ENCODE measurements at regions not wholly inside any gene's neighbourhood (a gene's known extent, or its start where the extent isn't known, plus 50 kb on each side); places are given as distances from the start of the nearest gene placed in this dataset.

DNA sequence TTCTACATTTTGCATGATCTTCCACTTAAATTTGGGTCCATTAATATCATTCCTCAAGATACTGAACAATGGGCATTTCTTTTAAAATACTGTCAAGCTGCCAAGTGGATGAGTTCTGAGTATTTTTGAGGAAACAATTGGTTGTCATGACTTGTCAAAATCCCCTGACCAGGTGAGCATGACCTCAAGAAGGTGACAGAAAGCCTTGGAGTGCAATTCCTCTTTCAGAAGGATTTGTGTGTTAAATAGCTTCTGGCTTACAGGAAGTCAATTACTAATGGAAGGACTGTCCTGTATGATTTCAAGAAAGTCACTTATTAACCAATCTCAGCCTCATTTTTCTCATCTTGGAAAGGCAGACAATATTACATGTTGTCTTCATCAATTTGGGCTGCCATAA is 460.6 kb downstream of the TSN start:
- no peak overlapping the region for H3K4me3 Mint-ChIP-seq
- no peaks in the 10 kb centered on the region for H3K27me3 Mint-ChIP-seq
- ATAC-seq: no peak
- H3K4me1 Mint-ChIP-seq: no peaks in the 10 kb centered on the region
- H3K9me3 Mint-ChIP-seq: no peaks in the 10 kb centered on the region
- H3K27ac Mint-ChIP-seq: no peak overlapping the region
- DNase-seq: no peak

DNA sequence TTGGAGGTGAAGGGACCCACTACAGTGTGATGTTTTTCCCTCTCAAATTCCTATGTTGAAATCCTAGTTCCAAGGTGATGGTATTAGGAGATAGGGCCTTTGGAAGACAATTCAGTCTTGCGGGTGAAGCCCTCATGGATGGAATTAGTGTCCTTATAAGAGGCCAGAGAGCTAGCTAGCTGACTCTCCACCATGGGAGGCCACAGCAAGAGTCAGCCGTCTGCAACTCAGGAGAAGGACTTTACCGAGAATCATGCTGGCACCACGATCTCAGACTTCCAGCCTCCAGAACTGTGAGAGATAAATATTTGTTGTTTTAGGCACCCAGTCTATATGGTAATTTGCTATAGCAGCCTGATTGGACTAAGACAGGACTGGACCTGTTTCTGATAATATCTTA is 461.4 kb downstream of the TSN start:
- H3K4me3 Mint-ChIP-seq: no peak overlapping the region
- ATAC-seq (no peak), DNase-seq (no peak)
- H3K27me3 Mint-ChIP-seq: no peaks in the 10 kb centered on the region
- no peaks in the 10 kb centered on the region for H3K9me3 Mint-ChIP-seq
- H3K4me1 Mint-ChIP-seq: no peaks in the 10 kb centered on the region
- H3K27ac Mint-ChIP-seq: no peak overlapping the region

DNA sequence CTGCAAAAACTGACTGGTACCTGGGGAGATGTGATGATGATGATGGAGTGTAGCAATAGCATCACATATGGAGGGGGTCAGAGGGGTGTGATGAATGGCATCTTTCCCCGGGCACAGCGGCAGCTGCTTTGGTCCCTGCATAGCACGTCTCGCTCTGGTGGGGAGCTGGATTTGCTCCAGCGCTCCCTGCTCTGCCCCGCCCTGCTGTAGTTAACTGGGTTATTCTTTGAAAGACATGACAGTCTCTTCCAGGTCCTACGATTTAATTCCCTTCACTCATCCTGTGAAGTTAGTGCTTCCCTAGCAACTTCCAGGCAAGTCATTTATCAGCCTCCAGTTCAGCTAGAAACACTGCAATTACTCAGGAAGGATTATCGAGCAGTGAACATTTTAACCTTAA is 463.1 kb downstream of the TSN start:
- H3K27ac Mint-ChIP-seq: no peak overlapping the region
- H3K4me3 Mint-ChIP-seq: no peak overlapping the region
- no peaks in the 10 kb centered on the region for H3K27me3 Mint-ChIP-seq
- no peaks in the 10 kb centered on the region for H3K9me3 Mint-ChIP-seq
- no peak for ATAC-seq
- no peaks in the 10 kb centered on the region for H3K4me1 Mint-ChIP-seq
- no peak for DNase-seq

DNA sequence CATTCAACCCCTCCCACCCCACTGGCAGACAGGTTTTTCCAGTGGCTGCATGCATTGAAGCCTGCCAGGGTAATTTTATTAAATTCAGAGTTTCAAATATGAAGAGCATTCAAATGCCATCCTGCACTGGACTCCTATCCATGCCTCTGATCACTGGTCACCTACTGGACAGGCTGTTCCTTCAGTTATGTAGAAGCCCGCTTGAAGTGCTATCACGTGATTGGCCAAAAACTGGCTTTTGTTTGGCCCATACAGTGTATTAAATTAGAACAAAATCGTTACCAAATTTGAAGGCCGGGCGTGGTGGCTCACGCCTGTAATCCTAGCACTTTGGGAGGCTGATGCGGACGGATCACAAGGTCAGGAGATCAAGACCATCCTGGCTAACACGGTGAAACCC is 464.1 kb downstream of the TSN start:
- H3K27me3 Mint-ChIP-seq: no peaks in the 10 kb centered on the region
- H3K4me3 Mint-ChIP-seq: no peak overlapping the region
- no peaks in the 10 kb centered on the region for H3K4me1 Mint-ChIP-seq
- H3K9me3 Mint-ChIP-seq: no peaks in the 10 kb centered on the region
- DNase-seq (no peak), ATAC-seq (no peak)
- H3K27ac Mint-ChIP-seq: no peak overlapping the region

DNA sequence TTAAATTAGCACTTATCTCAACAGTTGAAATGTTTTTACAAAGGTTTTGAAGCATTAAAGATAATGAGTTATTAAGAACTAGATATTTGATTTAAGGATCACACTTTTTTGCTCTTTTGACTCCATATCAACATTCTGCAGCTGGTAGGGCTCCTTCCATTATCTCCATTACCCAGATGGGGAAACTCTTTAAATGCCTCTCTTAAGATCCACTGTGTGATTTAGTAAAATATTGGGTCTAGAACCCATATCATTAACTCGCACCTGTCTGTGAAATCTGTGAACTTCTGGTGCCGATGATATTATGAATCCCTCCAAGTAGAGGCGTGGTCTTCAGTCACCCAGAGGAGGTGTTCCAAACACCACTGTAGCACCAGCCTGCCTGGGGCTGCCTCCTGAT is 466.2 kb downstream of the TSN start:
- DNase-seq: no peak
- Mint-ChIP-seq H3K4me1 (no peaks in the 10 kb centered on the region), H3K4me3 (no peak overlapping the region), H3K27ac (no peak overlapping the region), H3K9me3 (no peaks in the 10 kb centered on the region), H3K27me3 (no peaks in the 10 kb centered on the region)
- no peak for ATAC-seq

DNA sequence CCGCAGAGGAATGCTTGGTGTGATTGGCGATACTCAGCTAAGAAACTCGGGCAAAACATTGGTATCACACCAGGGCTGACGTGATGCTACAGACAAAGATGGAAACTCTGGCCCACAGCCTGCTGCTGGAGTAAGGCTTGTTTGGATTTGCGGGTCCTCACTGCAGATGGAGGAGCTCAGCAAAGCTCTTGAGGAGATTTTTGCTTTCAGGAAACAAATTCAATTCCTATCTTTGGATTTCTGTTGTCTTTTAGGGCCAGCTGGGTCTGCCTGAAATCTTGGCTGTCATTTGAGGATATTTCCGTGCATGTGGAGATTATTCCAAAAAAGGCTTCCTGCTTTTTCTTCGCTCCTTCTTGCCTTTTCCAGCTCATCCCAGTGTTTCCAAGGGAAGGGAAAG is 475.8 kb downstream of the TSN start:
- no peak for DNase-seq
- Mint-ChIP-seq H3K9me3 (no peaks in the 10 kb centered on the region), H3K4me1 (no peaks in the 10 kb centered on the region), H3K27ac (no peak overlapping the region), H3K4me3 (no peak overlapping the region), H3K27me3 (no peaks in the 10 kb centered on the region)
- no peak for ATAC-seq

DNA sequence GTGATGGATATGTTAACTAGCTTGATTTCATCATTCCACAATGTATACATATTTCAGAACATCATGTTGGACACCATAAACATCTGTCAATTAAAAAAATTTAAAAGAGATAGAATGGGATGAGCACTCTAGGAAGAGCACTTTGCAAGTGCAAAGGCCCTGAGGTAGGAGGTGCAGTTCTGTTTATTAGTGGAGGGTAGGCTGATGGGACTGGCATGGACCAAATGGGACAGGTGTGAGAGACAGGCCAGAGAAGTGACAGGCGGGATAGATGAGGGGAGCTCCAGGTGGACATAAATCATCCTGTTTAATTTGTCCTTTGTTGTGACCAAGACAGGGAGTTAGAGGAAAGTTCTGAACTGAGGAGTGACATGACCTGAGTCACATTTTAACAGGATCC is 477.9 kb downstream of the TSN start:
- Mint-ChIP-seq H3K9me3 (no peaks in the 10 kb centered on the region), H3K27ac (no peak overlapping the region), H3K27me3 (no peaks in the 10 kb centered on the region), H3K4me3 (no peak overlapping the region), H3K4me1 (no peaks in the 10 kb centered on the region)
- DNase-seq (no peak), ATAC-seq (no peak)

DNA sequence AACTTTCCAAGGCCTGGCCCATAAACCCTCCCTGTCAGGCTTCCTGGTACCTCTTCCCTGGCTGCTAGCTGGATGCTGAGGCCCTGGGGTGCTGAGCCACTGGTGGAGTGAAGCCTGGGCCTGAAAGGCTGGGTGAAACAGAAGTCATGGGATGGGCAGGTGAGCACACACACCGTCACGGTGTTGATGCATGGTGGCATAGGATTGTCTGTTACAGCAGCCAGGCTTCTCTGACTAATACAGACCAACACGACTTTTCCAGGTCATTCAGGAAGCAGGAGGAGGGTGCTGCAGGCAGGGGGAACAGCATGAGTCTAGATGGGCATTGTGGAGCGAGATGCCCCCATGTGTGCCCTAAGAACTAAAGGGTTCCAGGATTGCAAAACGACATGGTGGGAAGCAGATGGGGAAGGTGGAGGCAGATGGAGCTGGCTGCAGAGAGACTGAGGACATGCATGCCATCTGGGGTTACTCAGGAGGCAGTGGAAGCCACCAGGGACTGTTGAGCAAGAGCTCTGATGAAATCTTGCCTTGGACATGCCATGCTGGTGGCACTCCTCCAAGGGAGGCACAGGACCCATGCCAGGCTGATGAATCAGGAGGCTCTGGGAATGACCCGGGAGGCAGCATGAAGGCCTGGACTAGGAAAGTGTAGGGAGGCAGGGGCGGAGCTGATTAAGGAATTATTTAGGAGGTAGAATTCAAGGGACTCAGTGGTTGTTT is 480.9 kb downstream of the TSN start:
- Mint-ChIP-seq H3K4me3 (no peak overlapping the region), H3K9me3 (no peaks in the 10 kb centered on the region), H3K27ac (peak overlapping the region in 1 of 2 donors; percentile 59), H3K27me3 (no peaks in the 10 kb centered on the region), H3K4me1 (no peaks in the 10 kb centered on the region)
- no peak for ATAC-seq
- no peak for DNase-seq

DNA sequence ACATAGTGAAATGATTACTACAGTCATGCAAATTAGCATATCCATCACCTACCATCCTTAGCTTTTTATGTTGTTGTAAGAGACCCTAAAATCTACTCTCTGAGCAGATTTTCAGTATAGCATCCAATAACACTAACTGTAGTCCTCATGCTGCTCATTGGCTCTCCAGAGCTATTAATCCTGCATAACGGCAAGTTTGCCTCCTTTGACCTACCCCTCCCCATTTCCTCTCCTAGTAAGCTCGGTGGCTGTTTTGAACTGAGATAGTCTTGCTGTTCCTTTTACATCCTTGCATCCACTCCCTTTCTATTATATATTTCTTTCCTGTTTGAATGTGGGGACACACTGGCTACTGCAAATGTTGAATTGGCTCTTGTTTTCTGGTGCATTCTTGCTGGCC is 481.5 kb downstream of the TSN start:
- ATAC-seq: no peak
- DNase-seq: no peak

DNA sequence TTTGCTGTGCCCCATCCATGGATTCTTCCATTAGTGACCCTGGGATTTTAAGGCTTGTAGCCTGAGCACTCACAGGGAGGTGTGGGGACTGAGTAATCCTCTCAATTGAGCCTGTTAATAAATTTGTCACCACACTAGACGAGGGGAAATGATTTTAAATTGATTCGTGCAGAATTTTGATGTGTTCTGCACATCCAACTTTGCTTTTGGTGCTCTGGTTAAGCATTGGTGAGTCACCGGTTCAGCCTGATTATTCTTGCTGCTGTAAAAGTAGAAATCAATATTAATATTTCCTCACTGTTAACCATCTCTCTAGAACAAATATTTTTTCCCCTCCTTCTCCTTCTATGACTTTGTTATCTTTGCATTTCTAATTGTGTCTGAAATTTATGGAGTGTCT is 482.0 kb downstream of the TSN start:
- Mint-ChIP-seq H3K9me3 (no peaks in the 10 kb centered on the region), H3K27me3 (no peaks in the 10 kb centered on the region), H3K4me1 (no peaks in the 10 kb centered on the region)

More for the DNA sequence above, 481.5 kb downstream of the TSN start:
- Mint-ChIP-seq H3K27me3 (no peaks in the 10 kb centered on the region), H3K9me3 (no peaks in the 10 kb centered on the region), H3K27ac (no peak overlapping the region), H3K4me3 (no peak overlapping the region), H3K4me1 (no peaks in the 10 kb centered on the region)

DNA sequence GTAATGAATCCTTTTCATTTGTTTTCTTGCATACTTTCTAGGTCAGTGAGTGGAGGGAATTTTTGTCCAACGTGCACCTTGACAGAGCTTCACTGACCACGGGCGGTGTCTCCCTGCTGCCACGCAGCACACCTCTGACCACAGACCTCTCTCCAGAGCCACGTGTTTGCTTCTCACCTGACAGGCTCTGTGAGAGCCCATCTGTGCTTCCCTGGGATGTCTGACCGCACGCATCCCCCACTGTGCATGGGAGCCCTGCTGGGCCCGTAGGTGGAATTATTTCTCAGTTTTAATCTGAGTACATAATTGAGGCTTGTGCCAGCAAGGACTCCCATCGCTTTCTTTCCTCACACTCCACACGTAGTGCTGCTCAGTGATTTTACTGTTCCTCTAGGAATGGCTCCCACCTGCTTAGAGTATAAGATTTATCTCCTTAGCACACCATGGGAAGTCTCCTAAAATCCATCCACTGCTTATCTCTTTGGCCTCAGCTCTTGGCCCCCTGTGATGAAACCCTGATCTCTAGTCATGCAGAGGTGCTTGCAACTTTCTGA is 482.6 kb downstream of the TSN start:
- no peaks in the 10 kb centered on the region for H3K4me1 Mint-ChIP-seq
- H3K4me3 Mint-ChIP-seq: no peak overlapping the region
- DNase-seq (no peak), ATAC-seq (no peak)
- no peaks in the 10 kb centered on the region for H3K9me3 Mint-ChIP-seq
- H3K27me3 Mint-ChIP-seq: no peaks in the 10 kb centered on the region
- H3K27ac Mint-ChIP-seq: no peak overlapping the region

More for the DNA sequence above, 482.0 kb downstream of the TSN start:
- no peak overlapping the region for H3K4me3 Mint-ChIP-seq
- DNase-seq: no peak
- no peak for ATAC-seq
- no peak overlapping the region for H3K27ac Mint-ChIP-seq

DNA sequence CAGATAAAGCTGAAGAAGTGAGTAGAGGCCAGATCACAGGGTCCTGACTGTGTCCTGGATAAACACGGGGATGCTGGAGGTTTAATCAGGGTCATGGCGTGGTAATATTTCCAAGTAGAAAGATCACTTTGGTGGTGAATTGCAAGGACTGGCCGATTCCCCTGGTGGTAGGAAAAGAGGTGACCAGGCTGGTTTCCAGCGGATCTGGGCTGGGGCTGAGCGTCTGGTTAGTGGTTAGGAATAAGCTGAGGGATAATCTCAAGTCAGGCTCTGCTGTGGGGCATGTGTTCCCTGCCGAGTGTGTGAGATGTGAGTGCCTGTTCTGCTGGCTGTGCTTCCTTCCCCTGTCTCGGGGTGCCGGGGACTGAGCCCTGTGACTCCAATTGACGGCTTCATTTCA is 484.0 kb downstream of the TSN start:
- peaks cover 0 to 4% of the 10 kb centered on the region in 2 donors for H3K9me3 Mint-ChIP-seq

DNA sequence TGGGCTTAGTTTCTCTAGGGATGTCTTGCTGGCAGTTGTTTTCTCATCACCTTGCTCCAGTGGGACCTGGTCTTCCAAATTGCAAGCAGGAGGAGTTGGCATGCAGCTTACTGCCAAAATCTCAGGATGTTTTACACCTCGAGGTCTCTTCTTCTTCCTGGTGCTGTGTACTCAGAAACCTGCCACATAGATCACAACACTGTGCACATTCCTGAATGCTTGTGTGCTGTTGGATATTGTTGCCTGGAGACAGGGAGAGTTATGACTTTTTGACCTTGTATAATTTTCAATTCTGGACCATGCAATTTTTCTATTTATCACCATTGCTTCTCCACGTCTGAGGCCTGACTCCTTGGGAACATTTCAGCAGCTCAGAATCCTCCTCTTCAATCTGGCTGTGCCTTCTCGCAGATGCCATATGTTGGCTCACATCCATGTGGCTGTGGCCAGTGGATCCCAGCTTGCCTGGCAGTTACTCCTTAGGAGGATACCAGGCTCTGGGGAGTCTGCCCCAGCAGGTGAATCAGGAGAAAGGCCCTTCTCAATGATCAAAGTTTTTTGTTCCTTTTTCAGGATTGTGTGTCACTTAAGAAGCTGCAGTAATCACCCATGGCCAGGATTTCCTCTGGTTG is 489.3 kb downstream of the TSN start:
- DNase-seq (no peak), ATAC-seq (no peak)
- Mint-ChIP-seq H3K9me3 (peaks cover 0 to 4% of the 10 kb centered on the region in 2 donors), H3K27me3 (no peaks in the 10 kb centered on the region), H3K4me3 (no peak overlapping the region), H3K4me1 (no peaks in the 10 kb centered on the region), H3K27ac (no peak overlapping the region)

More for the DNA sequence above, 484.0 kb downstream of the TSN start:
- Mint-ChIP-seq H3K27me3 (no peaks in the 10 kb centered on the region), H3K27ac (no peak overlapping the region), H3K4me3 (no peak overlapping the region), H3K4me1 (no peaks in the 10 kb centered on the region)
- ATAC-seq (no peak), DNase-seq (no peak)

DNA sequence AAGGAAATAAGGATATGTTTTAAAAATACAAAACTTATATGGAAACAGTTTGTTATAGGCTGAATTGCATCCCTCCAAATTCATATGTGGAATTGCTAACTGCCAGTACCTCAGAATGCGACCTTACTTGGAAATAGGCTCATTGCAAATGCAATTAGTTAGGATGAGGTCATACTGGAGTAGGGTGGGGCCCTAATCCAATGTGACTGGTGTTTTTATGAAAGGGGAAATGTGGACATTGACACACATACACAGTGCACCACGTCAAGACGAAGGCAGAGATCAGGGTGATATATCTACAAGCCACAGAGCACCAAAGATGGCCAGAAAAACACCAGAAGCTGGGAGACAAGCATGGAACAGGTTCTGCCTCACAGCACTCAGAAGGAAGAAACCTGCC is 494.2 kb downstream of the TSN start:
- Mint-ChIP-seq H3K4me1 (no peaks in the 10 kb centered on the region), H3K27ac (no peak overlapping the region), H3K4me3 (no peak overlapping the region), H3K9me3 (no peaks in the 10 kb centered on the region), H3K27me3 (no peaks in the 10 kb centered on the region)
- DNase-seq: no peak
- ATAC-seq: no peak

DNA sequence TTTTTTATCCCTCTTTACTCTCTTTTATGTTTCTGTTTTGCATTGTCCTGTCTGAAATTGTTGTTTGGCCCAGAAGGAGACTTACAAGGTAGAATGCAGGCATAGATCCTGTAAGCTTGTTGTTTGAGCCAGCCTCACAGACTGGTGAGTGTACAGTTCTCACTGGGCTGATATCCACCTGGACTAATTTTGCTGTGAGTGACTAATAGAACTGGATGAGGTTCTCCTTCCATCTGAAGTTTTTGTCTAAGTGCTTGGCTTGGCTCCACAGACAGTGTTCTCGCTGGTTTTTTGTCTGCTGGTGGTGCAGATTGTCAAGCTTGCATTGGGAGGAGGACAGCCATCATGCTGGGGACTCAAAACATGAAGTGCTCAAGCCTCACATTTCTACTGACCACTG is 495.7 kb downstream of the TSN start:
- Mint-ChIP-seq H3K27me3 (no peaks in the 10 kb centered on the region), H3K9me3 (no peaks in the 10 kb centered on the region), H3K27ac (no peak overlapping the region), H3K4me1 (no peaks in the 10 kb centered on the region), H3K4me3 (no peak overlapping the region)
- ATAC-seq: no peak
- no peak for DNase-seq

DNA sequence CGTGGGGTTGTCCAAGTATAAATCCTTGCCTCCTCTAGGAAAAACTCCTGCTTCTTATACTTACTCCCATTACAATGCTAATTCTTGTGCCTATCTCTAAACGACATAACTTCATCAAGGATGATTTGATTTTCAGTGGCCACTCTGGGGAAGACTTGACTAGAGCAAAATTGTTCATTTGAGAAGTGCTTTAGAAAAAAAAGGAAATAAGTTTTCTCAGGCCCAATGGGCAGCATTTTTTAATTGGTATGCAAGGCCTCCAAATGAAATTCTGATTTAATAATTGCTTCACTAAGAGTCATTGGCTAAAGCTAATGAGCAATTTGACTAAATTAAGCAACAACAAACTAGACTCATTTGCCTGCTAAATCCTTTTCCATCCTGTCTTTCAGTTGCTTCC is 496.1 kb downstream of the TSN start:
- Mint-ChIP-seq H3K9me3 (no peaks in the 10 kb centered on the region), H3K4me1 (no peaks in the 10 kb centered on the region), H3K27ac (no peak overlapping the region), H3K4me3 (no peak overlapping the region), H3K27me3 (no peaks in the 10 kb centered on the region)
- no peak for ATAC-seq
- DNase-seq: no peak

DNA sequence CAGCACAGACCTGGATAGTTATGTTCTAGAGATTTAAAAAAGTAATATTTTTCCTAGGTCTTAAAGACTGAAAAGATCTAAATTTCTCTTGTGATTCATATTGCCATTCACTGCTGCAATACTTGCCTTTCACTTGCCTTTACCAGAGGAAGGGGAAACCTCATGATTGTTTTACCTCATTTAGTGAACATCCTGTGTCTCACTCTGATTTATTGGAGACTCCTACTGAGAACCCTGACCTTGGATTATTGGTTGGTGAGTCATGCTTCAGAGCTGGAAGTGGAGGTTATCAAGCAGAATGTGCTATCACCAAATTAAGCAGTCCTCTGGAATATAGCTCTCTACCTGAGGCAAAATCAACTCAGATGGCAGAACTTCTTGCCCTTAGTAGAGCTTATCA is 500.5 kb downstream of the TSN start:
- no peak overlapping the region for H3K27ac Mint-ChIP-seq
- no peak for ATAC-seq
- H3K9me3 Mint-ChIP-seq: no peaks in the 10 kb centered on the region
- H3K4me1 Mint-ChIP-seq: no peaks in the 10 kb centered on the region
- no peak for DNase-seq
- H3K27me3 Mint-ChIP-seq: no peaks in the 10 kb centered on the region
- H3K4me3 Mint-ChIP-seq: no peak overlapping the region

Data from stimulated activated naive CD8-positive, alpha-beta T cell treated with anti-CD3 and anti-CD28 coated beads, Interleukin-15, amount 100 ng/mL, for 72 hours (primary cell).